Ovary (tissue), 3 donors: ENCODE measurements at regions not wholly inside any gene's neighbourhood (a gene's known extent, or its start where the extent isn't known, plus 50 kb on each side); places are given as distances from the start of the nearest gene placed in this dataset.

Experiments
- EP300 ChIP-seq: sonication (generic); formaldehyde crosslinking; IDR thresholded peaks from one replicate; pipeline ENCODE4 v1.6.1; 2017; ENCODE audit warnings: antibody characterized with exemption
- POLR2A ChIP-seq: fragments of 450-650 bp; IDR thresholded peaks from one replicate; pipeline ENCODE4 v1.6.1; 2017; ENCODE audit warnings: antibody characterized with exemption, mild to moderate bottlenecking, moderate library complexity
- TF ChIP-seq, protein P1 (sequence below), 3 donors: fragments of 450-650 bp in 2 of 3; fragments of 200-600 bp in 1 of 3; IDR thresholded peaks; one replicate each; pipeline versions ENCODE4 v1.5.1 to v1.8.0; 2016 to 2022; ENCODE audit warnings: antibody characterized with exemption in 3 of 3, mild to moderate bottlenecking in 1 of 3
- donor health status: DM: no; HTN: no; CAD: no.

DNA sequence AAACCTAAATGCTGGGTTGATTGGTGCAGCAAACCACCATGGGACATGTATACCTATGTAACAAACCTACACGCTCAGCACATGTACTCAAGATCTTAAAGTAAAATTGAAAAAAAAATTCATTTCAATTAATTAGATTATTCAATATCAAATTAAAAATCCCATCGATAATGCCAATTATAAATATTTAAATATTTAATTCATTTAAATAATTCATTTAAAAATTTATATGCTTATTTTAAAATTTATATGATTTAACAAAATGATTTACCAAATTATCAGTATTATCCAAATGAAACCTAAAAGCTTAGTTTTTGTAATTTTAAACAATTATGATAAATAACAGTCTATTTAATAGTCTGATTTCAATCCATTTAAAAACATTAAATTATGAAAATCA lies 560.4 kb downstream of the NUP35 start:
- TF ChIP-seq, protein P1, sequence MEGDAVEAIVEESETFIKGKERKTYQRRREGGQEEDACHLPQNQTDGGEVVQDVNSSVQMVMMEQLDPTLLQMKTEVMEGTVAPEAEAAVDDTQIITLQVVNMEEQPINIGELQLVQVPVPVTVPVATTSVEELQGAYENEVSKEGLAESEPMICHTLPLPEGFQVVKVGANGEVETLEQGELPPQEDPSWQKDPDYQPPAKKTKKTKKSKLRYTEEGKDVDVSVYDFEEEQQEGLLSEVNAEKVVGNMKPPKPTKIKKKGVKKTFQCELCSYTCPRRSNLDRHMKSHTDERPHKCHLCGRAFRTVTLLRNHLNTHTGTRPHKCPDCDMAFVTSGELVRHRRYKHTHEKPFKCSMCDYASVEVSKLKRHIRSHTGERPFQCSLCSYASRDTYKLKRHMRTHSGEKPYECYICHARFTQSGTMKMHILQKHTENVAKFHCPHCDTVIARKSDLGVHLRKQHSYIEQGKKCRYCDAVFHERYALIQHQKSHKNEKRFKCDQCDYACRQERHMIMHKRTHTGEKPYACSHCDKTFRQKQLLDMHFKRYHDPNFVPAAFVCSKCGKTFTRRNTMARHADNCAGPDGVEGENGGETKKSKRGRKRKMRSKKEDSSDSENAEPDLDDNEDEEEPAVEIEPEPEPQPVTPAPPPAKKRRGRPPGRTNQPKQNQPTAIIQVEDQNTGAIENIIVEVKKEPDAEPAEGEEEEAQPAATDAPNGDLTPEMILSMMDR (IDR thresholded peaks at IDR 0.05), result no peak
- no peak for TF ChIP-seq POLR2A
- no peak for TF ChIP-seq EP300
